MM.1S (cell line): ENCODE measurements at regions not wholly inside any gene's neighbourhood (a gene's known extent, or its start where the extent isn't known, plus 50 kb on each side); places are given as distances from the start of the nearest gene placed in this dataset.

Experiments
- CTCF ChIP-seq: fragments of 300-600 bp; sonication (generic); IDR thresholded peaks from 2 replicates; pipeline ENCODE4 v1.5.1; 2016; ENCODE audit warnings: antibody characterized with exemption, low read length, mixed read lengths
- EZH2 ChIP-seq: fragments of 300-600 bp; sonication (generic); optimal IDR thresholded peaks from 2 replicates; pipeline ENCODE3; 2017; ENCODE audit warnings: low read depth, mild to moderate bottlenecking, antibody characterized with exemption, low read length, mixed read lengths

- no peak for TF ChIP-seq CTCF
- TF ChIP-seq EZH2 = no peak
These were observed 109.8 kb upstream of the UFM1 start for GRCh38 chr13:38239874-38240273.
